ENCODE measurements at regions not wholly inside any gene's neighbourhood (a gene's known extent, or its start where the extent isn't known, plus 50 kb on each side); places are given as distances from the start of the nearest gene placed in this dataset.

GRCh38 chr2:129784486-129784885 lies 195.0 kb upstream of the RAB6C start:
- no peak overlapping the region for H3K27ac ChIP-seq
- no peaks in the 10 kb centered on the region for H3K27me3 ChIP-seq
- 88 to 93% methylated on average over 6 of the region's 6 CpGs for WGBS, 2 donors
- no peaks in the 10 kb centered on the region for H3K36me3 ChIP-seq
- no peak overlapping the region for H3K4me3 ChIP-seq
- H3K9me3 ChIP-seq, result peaks cover 0 to 7% (median 0%) of the 10 kb centered on the region in 4 donors
- TF ChIP-seq POLR2A (IDR thresholded peaks at IDR 0.05), result no peak
- no peak for DNase-seq (ENCODE audit: low spot score in 2 of 2)
- H3K4me1 ChIP-seq, result no peaks in the 10 kb centered on the region

- no peaks in the 10 kb centered on the region for H3K27me3 ChIP-seq
- no peak for DNase-seq (ENCODE audit: low spot score in 2 of 2)
- H3K4me1 ChIP-seq, result no peaks in the 10 kb centered on the region
- TF ChIP-seq POLR2A (IDR thresholded peaks at IDR 0.05), result no peak
- no peak for TF ChIP-seq EP300 (IDR thresholded peaks at IDR 0.05)
- TF ChIP-seq CTCF (IDR thresholded peaks at IDR 0.05), result no peak
- no peak overlapping the region for H3K27ac ChIP-seq
- no peak overlapping the region for H3K4me3 ChIP-seq
- H3K36me3 ChIP-seq, result no peaks in the 10 kb centered on the region
- peaks cover 0 to 7% (median 0%) of the 10 kb centered on the region in 4 donors for H3K9me3 ChIP-seq
- WGBS, 2 donors, result 77 to 81% methylated on average over 12 of the region's 12 CpGs
Observed at GRCh38 chr2:129791712-129792111, 187.8 kb upstream of the RAB6C start.

GRCh38 chr2:129793431-129793902 lies 186.0 kb upstream of the RAB6C start:
- H3K27ac ChIP-seq, result no peak overlapping the region
- TF ChIP-seq CTCF (IDR thresholded peaks at IDR 0.05), result no peak
- TF ChIP-seq EP300 (IDR thresholded peaks at IDR 0.05), result no peak
- no peak for TF ChIP-seq POLR2A (IDR thresholded peaks at IDR 0.05)
- H3K4me3 ChIP-seq, result no peak overlapping the region
- H3K27me3 ChIP-seq, result no peaks in the 10 kb centered on the region
- no peaks in the 10 kb centered on the region for H3K9me3 ChIP-seq
- WGBS, 2 donors, result 70 to 84% methylated on average over 5 of the region's 5 CpGs
- H3K4me1 ChIP-seq, result no peaks in the 10 kb centered on the region
- H3K36me3 ChIP-seq, result no peaks in the 10 kb centered on the region
- no peak for DNase-seq (ENCODE audit: low spot score in 2 of 2)

GRCh38 chr2:129794116-129794515 lies 185.3 kb upstream of the RAB6C start:
- Histone ChIP-seq H3K9me3 (no peaks in the 10 kb centered on the region), H3K36me3 (no peaks in the 10 kb centered on the region), H3K4me1 (no peaks in the 10 kb centered on the region), H3K4me3 (no peak overlapping the region), H3K27me3 (no peaks in the 10 kb centered on the region), H3K27ac (no peak overlapping the region)
- DNase-seq (ENCODE audit: low spot score in 2 of 2), result no peak
- WGBS, 2 donors, result 60 to 67% methylated on average over 5 of the region's 5 CpGs
- TF ChIP-seq EP300 (IDR thresholded peaks at IDR 0.05), result no peak
- TF ChIP-seq CTCF (IDR thresholded peaks at IDR 0.05), result no peak
- no peak for TF ChIP-seq POLR2A (IDR thresholded peaks at IDR 0.05)

GRCh38 chr2:129794540-129794939 lies 184.9 kb upstream of the RAB6C start:
- Histone ChIP-seq H3K4me3 (no peak overlapping the region), H3K9me3 (no peaks in the 10 kb centered on the region), H3K27me3 (no peaks in the 10 kb centered on the region), H3K4me1 (no peaks in the 10 kb centered on the region), H3K27ac (no peak overlapping the region), H3K36me3 (no peaks in the 10 kb centered on the region)
- TF ChIP-seq POLR2A (IDR thresholded peaks at IDR 0.05) (no peak), EP300 (IDR thresholded peaks at IDR 0.05) (no peak), CTCF (IDR thresholded peaks at IDR 0.05) (no peak)
- 89 to 93% methylated on average over 14 of the region's 15 CpGs for WGBS, 2 donors
- no peak for DNase-seq (ENCODE audit: low spot score in 2 of 2)

- no peak for TF ChIP-seq EP300 (IDR thresholded peaks at IDR 0.05)
- TF ChIP-seq POLR2A (IDR thresholded peaks at IDR 0.05), result no peak
- no peak for TF ChIP-seq CTCF (IDR thresholded peaks at IDR 0.05)
- Histone ChIP-seq H3K9me3 (no peaks in the 10 kb centered on the region), H3K27me3 (no peaks in the 10 kb centered on the region), H3K4me1 (no peaks in the 10 kb centered on the region), H3K36me3 (no peaks in the 10 kb centered on the region), H3K4me3 (no peak overlapping the region), H3K27ac (no peak overlapping the region)
- no peak for DNase-seq (ENCODE audit: low spot score in 2 of 2)
- WGBS, 2 donors, result 80 to 93% methylated on average over 3 to 6 of the region's 7 CpGs
Observed at GRCh38 chr2:129796225-129796624, 183.2 kb upstream of the RAB6C start.
